ENCODE measurements at regions not wholly inside any gene's neighbourhood (a gene's known extent, or its start where the extent isn't known, plus 50 kb on each side); places are given as distances from the start of the nearest gene placed in this dataset.
"Not testable (repeated sequence)": the region's sequence is repeated elsewhere in the genome, so short reads cannot be mapped to it uniquely, and the experiment has no call there.

- no peak for DNase-seq
Measured at GRCh38 chrX:39245024-39245423, 443.8 kb downstream of the MID1IP1 start.

GRCh38 chrX:39247536-39247935 is 446.3 kb downstream of the MID1IP1 start:
- no peak for DNase-seq

- no peak for DNase-seq
Measured at GRCh38 chrX:39248330-39248729, 447.1 kb downstream of the MID1IP1 start.

- DNase-seq = no peak
Measured at GRCh38 chrX:39249999-39250398, 448.7 kb downstream of the MID1IP1 start.

- DNase-seq = no peak
Measured at GRCh38 chrX:39251995-39252394, 450.7 kb downstream of the MID1IP1 start.

- DNase-seq = no peak
Measured at GRCh38 chrX:39253551-39253950, 452.3 kb downstream of the MID1IP1 start.

GRCh38 chrX:39258331-39258730 is 457.1 kb downstream of the MID1IP1 start:
- DNase-seq = no peak

GRCh38 chrX:39260965-39261364 is 459.7 kb downstream of the MID1IP1 start:
- no peak for DNase-seq

GRCh38 chrX:39261446-39262147 is 460.3 kb downstream of the MID1IP1 start:
- peak in 2 of 6 experiments; percentile 30 to 49 for DNase-seq

GRCh38 chrX:39262641-39263040 is 461.4 kb downstream of the MID1IP1 start:
- DNase-seq = no peak

- no peak for DNase-seq
Measured at GRCh38 chrX:39264023-39264422, 462.8 kb downstream of the MID1IP1 start.

GRCh38 chrX:39267176-39267575 is 465.9 kb downstream of the MID1IP1 start:
- no peak for DNase-seq

- no peak for DNase-seq
Measured at GRCh38 chrX:39268207-39268606, 466.9 kb downstream of the MID1IP1 start.

- DNase-seq = no peak
Measured at GRCh38 chrX:39275500-39276068, 474.3 kb downstream of the MID1IP1 start.

GRCh38 chrX:39277685-39278390 is 476.6 kb downstream of the MID1IP1 start:
- DNase-seq = not testable (repeated sequence)

- DNase-seq = no peak
Measured at GRCh38 chrX:39283239-39283638, 482.0 kb downstream of the MID1IP1 start.

GRCh38 chrX:39288592-39288991 is 487.3 kb downstream of the MID1IP1 start:
- DNase-seq = no peak

GRCh38 chrX:39289827-39290226 is 488.6 kb downstream of the MID1IP1 start:
- DNase-seq = no peak

GRCh38 chrX:39293203-39293602 is 491.9 kb downstream of the MID1IP1 start:
- no peak for DNase-seq

- peak in 1 of 6 experiments; percentile 4 for DNase-seq
Measured at GRCh38 chrX:39296472-39296871, 495.2 kb downstream of the MID1IP1 start.

- DNase-seq = no peak
Measured at GRCh38 chrX:39298821-39299220, 497.6 kb downstream of the MID1IP1 start.

GRCh38 chrX:39299615-39300014 is 498.4 kb downstream of the MID1IP1 start:
- no peak for DNase-seq

- DNase-seq = no peak
Measured at GRCh38 chrX:39301036-39301435, 499.8 kb downstream of the MID1IP1 start.

GRCh38 chrX:39302838-39303237 is 501.6 kb downstream of the MID1IP1 start:
- no peak for DNase-seq

Data from stimulated activated naive CD4-positive, alpha-beta T cell (primary cell).